Lower leg skin (tissue), 3 donors: ENCODE measurements at regions not wholly inside any gene's neighbourhood (a gene's known extent, or its start where the extent isn't known, plus 50 kb on each side); places are given as distances from the start of the nearest gene placed in this dataset.

Experiments used
- POLR2A ChIP-seq, 2 donors: fragments of 450-650 bp; IDR thresholded peaks; one replicate each; pipeline ENCODE4 v1.6.1; 2016 to 2017; ENCODE audit warnings: antibody characterized with exemption in 2 of 2, mild to moderate bottlenecking in 1 of 2, moderate library complexity in 1 of 2
- TF ChIP-seq, protein P1 (sequence below), 3 donors: fragments of 450-650 bp; IDR thresholded peaks; one replicate each; pipeline ENCODE4 v1.5.1; 2016; ENCODE audit warnings: antibody characterized with exemption in 3 of 3, mild to moderate bottlenecking in 3 of 3, moderate library complexity in 2 of 3

DNA sequence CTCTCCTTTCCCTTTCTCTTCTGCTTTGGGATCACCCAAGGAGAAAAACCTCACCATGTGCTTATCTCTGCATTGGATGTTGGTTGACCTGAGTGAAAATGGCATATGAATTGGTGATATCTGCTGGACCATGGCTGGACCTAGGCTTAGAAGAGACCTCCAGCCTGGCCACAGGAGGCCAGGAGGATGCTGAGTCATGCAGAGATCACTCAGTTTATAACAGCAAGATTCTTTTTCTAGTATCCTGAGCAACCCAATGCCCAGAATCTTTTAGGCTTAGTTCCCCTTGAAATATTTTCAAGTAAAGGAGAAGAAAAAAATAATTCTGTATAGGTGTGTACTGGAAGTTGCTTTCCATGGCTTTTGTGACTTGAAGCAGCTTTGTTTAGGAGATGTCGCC, 236.3 kb downstream of the KLF6 start:
- TF ChIP-seq POLR2A (IDR thresholded peaks at IDR 0.05), result no peak
- TF ChIP-seq, protein P1, sequence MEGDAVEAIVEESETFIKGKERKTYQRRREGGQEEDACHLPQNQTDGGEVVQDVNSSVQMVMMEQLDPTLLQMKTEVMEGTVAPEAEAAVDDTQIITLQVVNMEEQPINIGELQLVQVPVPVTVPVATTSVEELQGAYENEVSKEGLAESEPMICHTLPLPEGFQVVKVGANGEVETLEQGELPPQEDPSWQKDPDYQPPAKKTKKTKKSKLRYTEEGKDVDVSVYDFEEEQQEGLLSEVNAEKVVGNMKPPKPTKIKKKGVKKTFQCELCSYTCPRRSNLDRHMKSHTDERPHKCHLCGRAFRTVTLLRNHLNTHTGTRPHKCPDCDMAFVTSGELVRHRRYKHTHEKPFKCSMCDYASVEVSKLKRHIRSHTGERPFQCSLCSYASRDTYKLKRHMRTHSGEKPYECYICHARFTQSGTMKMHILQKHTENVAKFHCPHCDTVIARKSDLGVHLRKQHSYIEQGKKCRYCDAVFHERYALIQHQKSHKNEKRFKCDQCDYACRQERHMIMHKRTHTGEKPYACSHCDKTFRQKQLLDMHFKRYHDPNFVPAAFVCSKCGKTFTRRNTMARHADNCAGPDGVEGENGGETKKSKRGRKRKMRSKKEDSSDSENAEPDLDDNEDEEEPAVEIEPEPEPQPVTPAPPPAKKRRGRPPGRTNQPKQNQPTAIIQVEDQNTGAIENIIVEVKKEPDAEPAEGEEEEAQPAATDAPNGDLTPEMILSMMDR (IDR thresholded peaks at IDR 0.05), result no peak
